Activated CD4-positive, alpha-beta T cell treated with anti-CD3 and anti-CD28 coated beads for 48 hours (primary cell): ENCODE measurements at regions not wholly inside any gene's neighbourhood (a gene's known extent, or its start where the extent isn't known, plus 50 kb on each side); places are given as distances from the start of the nearest gene placed in this dataset.
"Not testable (repeated sequence)": the region's sequence is repeated elsewhere in the genome, so short reads cannot be mapped to it uniquely, and the experiment has no call there.

Experiments used
- DNase-seq: peaks from one replicate; pipeline ENCODE4 v3.0.0-alpha.2; 2020

- no peak for DNase-seq
Measured at GRCh38 chr20:6411651-6412050, 288.8 kb upstream of the FERMT1 start.

GRCh38 chr20:6410721-6411120, 287.9 kb upstream of the FERMT1 start:
- DNase-seq = no peak

GRCh38 chr20:6407163-6407562, 284.3 kb upstream of the FERMT1 start:
- no peak for DNase-seq

GRCh38 chr20:6401893-6402557, 279.2 kb upstream of the FERMT1 start:
- DNase-seq = no peak

GRCh38 chr20:6397115-6397514, 274.3 kb upstream of the FERMT1 start:
- DNase-seq = no peak

DNA sequence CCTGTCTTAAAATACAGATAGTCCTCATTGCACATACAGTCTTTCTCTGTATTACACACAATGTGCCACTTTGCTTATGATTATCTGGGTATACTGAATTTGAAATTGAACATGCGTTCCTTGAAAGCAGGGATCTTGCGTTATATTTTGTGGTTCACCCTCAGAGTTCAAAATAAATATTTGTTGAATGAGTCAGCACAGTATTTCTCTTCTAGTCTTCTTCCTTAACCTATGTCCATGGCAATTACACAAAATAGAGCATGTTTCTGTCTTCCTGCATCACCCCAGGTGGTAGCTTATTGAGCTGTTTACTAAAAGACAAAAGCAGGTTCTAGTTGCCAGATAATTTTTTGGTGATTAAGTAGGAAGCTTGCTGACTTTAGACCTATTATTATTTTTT, 272.9 kb upstream of the FERMT1 start:
- no peak for DNase-seq

GRCh38 chr20:6388671-6389197, 265.9 kb upstream of the FERMT1 start:
- DNase-seq = no peak

- no peak for DNase-seq
Measured at GRCh38 chr20:6384956-6385486, 262.2 kb upstream of the FERMT1 start.

DNA sequence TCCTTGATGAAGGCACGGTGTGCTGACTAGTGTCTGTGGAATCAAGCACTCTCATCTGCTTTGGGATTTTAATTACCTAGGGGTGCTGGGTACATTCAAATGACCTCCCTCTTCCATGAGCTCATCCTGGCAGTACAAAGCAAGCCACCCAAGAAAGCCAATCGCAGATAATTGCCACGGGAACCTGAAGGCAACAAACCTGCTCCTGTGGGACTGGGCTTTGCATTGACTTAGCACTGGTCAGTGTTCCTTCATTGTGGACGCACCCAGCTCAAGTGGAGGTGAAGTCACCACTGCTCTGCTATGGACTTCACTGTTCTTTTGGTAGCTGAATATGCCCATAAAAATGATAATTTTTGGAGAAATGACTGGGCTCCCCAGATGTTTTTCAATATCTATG, 261.6 kb upstream of the FERMT1 start:
- DNase-seq = no peak

GRCh38 chr20:6381887-6382286, 259.1 kb upstream of the FERMT1 start:
- DNase-seq = no peak

DNA sequence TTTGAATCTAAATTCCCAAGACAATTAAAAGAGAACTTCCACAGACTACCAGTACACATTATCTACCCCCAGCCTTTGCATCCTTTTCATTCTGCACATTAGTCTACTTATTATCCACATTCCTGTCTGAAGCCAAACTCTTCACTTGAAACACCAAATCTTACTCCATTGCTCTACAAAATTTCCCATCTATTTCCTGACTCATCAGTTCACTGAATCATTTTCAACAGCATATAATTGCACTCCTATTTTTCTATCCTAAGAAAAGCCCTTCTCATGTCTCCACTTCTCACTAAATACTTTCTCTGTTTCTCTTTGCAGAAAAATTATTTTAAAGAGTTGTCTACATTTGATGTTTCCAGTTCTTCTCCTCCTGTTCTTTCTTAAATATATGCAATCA, 239.4 kb upstream of the FERMT1 start:
- no peak for DNase-seq

- no peak for DNase-seq
Measured at GRCh38 chr20:6360766-6361165, 237.9 kb upstream of the FERMT1 start.

DNA sequence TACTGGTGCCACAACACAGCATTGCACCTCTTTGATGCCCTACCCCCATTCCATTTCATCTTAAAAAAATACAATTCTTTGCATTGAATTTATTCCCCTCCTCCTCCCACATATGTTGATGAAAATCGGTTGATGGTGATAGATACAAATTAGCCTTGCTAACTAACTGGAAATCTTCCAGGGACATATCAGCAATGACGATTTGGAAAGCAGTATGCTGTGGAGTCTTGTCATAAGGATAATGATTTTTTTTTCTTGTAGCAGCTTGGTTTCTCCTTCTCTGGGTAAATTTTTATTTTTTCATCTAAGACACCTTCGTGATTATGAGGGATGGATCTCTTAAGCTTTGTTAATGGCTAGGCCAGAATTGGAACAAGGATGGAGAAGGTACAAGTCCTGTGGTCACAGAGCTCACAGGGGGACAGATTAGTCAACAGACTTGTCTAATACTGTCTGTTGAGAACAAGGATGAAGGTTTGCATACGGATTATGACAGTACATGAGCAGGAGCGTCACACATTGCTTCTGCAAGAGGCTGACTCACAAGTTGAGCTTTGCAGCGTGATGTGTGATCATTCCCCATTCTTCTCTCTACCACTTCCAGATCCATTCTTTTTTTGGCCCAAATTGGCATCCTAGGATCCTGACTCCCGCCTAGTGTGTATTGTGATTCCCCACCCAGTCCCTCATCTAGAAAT, 233.1 kb upstream of the FERMT1 start:
- no peak for DNase-seq

DNA sequence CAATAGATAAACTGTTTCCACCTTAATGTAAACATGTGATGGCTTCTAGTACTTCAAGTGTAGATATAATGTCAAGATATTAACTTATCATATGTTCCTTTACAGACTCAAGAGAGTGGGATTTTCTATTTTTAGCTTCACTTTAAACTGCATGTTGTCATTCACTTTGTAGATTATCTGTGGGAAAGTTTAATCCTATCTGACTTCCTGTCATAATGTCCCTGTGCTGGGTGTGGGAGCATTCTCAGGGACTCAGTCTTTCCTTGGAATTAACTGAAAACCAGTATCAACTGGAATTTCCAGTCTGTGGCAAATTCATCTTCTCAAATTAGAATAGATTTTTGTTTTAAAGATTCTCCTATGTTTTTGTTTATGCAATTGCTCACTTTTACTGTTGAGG, 226.1 kb upstream of the FERMT1 start:
- DNase-seq = no peak

DNA sequence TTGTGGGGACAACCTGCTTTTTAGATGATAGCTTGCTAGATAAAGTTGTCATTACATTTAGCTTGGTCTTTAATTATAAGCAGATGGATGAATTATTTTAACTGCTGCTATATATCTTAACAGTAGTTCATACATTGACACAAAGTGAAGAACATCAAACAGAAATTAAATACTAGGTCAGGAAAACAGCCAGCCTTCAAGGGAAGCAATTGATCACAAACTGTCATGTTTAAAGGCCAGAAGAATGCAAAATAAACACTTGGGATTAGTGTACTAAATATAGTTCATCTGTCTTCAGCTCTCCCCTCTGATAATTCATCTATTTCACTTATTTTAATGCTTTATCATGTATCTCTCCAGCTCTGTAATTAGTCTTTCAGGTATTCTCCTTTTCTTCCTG, 225.1 kb upstream of the FERMT1 start:
- no peak for DNase-seq

- no peak for DNase-seq
Measured at GRCh38 chr20:6341491-6341890, 218.7 kb upstream of the FERMT1 start.

DNA sequence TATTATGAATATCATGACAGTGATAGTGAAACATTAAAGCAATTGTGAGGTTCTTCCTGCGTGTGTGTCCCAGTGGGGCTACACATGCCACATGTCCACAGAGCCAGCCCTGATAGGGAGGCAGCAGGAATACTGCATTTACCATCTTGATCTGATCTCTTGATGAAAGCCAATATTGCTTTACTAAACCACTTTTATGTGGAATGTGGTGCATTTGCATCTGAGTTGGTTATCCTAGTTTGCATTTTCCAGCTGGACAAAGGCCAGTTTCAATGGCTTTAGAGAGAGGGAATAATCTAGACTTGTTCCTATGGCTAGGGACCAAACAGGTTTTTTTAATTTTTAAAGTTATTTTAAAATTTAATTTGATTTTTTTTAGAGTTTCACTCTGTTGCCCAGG, 216.3 kb upstream of the FERMT1 start:
- no peak for DNase-seq

- DNase-seq = no peak
Measured at GRCh38 chr20:6333110-6333509, 210.3 kb upstream of the FERMT1 start.

GRCh38 chr20:6321235-6321634, 198.4 kb upstream of the FERMT1 start:
- DNase-seq = not testable (repeated sequence)

GRCh38 chr20:6311841-6312655, 189.2 kb upstream of the FERMT1 start:
- no peak for DNase-seq

GRCh38 chr20:6311097-6311496, 188.3 kb upstream of the FERMT1 start:
- no peak for DNase-seq

- DNase-seq = no peak
Measured at GRCh38 chr20:6305536-6305935, 182.7 kb upstream of the FERMT1 start.

DNA sequence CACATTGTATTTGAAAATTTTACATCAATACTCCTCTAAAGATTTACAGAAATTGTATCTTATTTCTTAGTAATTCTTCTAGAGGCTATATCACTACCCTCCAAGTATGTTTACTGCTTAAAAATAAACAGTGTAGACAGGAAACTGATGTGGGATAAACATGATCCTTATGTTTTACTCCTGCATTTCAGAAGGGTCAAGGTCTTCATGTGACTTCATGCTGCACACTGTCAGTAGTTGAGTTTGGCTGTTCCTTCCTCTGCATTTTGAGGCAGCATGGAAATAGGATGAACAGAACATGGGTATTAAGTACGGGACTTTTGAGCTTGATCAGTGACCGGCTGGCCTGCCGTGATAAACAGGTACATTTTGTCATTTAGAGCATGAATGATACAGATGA, 179.2 kb upstream of the FERMT1 start:
- no peak for DNase-seq

DNA sequence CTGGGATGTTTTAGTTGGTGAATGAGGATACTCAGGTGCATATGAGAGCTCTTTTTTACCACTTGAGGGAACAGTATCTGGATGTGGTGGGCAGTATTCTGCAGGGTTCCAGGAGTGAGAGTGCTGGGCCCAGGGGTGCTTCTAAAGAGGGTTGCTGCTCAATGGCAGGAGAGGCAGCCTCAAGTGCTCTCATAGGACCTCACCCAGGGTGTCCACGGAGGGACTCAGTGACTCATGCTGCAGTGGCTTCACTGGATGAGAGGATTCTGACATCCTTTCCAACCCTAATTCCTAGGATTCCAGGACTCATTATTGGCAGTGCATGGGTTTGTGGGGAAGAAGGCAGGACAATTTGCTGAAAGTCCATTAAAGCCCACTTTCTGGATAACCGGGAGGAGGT, 176.6 kb upstream of the FERMT1 start:
- no peak for DNase-seq
